Chondrocyte (in vitro differentiated cells): ENCODE measurements at regions not wholly inside any gene's neighbourhood (a gene's known extent, or its start where the extent isn't known, plus 50 kb on each side); places are given as distances from the start of the nearest gene placed in this dataset.

ENCODE experiments used
- DNase-seq: peaks from one replicate; pipeline ENCODE4 v3.0.0; 2021; ENCODE audit warnings: mixed read lengths, low spot score
- H3K27ac Mint-ChIP-seq: one replicate; pipeline ENCODE4 v1.8.0; 2021; ENCODE audit warnings: mild to moderate bottlenecking, moderate library complexity, mixed read lengths; ENCODE audit not compliant: unreplicated experiment
- H3K27me3 Mint-ChIP-seq: 2 replicates; pipeline ENCODE4 v1.8.0; 2021; ENCODE audit warnings: low read depth, mixed read lengths
- H3K36me3 Mint-ChIP-seq: 2 replicates; pipeline ENCODE4 v1.8.0; 2021; ENCODE audit warnings: low read depth, mixed read lengths
- H3K4me1 Mint-ChIP-seq: 2 replicates; pipeline ENCODE4 v1.8.0; 2021; ENCODE audit warnings: low read depth, mild to moderate bottlenecking, mixed read lengths
- H3K4me3 Mint-ChIP-seq: one replicate; pipeline ENCODE4 v1.8.0; 2021; ENCODE audit warnings: mild to moderate bottlenecking, moderate library complexity, mixed read lengths; ENCODE audit not compliant: unreplicated experiment
- H3K9me3 Mint-ChIP-seq: 2 replicates; pipeline ENCODE4 v1.8.0; 2021; ENCODE audit warnings: low read depth, mixed read lengths
- TF ChIP-seq, protein P1 (sequence below): fragments of 200-600 bp; sonication (generic); IDR thresholded peaks from 2 replicates; pipeline ENCODE4 v1.5.0; 2021; ENCODE audit warnings: antibody characterized with exemption, mild to moderate bottlenecking, moderate library complexity

DNA sequence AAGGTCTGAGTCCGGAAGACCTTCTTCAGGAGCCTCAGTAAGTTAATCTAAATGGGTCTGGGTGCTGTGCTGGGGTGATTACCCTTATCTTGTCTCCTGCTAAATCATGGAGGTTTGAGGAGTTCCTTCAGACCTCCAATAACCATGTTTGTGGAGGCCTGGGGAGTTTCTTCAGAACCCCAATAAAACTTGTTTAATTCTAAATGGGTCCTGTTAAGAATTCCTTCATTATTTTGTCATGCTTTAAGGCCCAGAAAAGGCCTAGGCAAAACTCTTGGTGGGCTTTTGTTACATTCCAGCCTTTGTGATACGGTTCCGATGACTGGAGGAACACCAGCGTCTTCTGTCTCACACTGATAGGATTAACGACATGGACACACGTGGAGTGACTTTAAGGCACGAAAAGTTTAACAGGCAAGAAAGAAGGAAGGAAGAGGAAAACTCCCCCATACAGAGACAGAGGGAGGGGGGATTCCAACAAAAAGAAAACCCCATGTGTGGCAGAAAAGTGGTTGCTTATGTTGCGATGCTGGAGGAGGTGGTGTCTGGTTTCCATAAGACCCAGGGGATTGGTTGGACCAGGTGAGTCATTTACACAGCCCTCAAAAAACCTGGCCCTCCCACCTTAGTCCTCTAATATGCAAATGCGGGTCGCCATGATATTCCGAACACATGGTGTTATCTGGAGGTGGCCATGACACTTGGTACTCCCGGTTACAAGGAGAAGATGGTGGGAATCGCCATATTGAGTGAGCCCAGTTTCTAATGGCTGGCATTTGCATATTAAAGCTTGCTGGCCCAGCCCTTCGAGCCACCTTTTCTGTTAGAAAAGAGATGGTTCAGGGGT lies 72.6 kb upstream of the MFGE8 start:
- no peaks in the 10 kb centered on the region for H3K9me3 Mint-ChIP-seq
- no peak overlapping the region for H3K27ac Mint-ChIP-seq
- no peaks in the 10 kb centered on the region for H3K27me3 Mint-ChIP-seq
- no peak for DNase-seq
- TF ChIP-seq, protein P1, sequence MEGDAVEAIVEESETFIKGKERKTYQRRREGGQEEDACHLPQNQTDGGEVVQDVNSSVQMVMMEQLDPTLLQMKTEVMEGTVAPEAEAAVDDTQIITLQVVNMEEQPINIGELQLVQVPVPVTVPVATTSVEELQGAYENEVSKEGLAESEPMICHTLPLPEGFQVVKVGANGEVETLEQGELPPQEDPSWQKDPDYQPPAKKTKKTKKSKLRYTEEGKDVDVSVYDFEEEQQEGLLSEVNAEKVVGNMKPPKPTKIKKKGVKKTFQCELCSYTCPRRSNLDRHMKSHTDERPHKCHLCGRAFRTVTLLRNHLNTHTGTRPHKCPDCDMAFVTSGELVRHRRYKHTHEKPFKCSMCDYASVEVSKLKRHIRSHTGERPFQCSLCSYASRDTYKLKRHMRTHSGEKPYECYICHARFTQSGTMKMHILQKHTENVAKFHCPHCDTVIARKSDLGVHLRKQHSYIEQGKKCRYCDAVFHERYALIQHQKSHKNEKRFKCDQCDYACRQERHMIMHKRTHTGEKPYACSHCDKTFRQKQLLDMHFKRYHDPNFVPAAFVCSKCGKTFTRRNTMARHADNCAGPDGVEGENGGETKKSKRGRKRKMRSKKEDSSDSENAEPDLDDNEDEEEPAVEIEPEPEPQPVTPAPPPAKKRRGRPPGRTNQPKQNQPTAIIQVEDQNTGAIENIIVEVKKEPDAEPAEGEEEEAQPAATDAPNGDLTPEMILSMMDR: no peak
- no peak overlapping the region for H3K4me3 Mint-ChIP-seq
- H3K4me1 Mint-ChIP-seq: peaks cover 45% of the 10 kb centered on the region
- no peaks in the 10 kb centered on the region for H3K36me3 Mint-ChIP-seq

DNA sequence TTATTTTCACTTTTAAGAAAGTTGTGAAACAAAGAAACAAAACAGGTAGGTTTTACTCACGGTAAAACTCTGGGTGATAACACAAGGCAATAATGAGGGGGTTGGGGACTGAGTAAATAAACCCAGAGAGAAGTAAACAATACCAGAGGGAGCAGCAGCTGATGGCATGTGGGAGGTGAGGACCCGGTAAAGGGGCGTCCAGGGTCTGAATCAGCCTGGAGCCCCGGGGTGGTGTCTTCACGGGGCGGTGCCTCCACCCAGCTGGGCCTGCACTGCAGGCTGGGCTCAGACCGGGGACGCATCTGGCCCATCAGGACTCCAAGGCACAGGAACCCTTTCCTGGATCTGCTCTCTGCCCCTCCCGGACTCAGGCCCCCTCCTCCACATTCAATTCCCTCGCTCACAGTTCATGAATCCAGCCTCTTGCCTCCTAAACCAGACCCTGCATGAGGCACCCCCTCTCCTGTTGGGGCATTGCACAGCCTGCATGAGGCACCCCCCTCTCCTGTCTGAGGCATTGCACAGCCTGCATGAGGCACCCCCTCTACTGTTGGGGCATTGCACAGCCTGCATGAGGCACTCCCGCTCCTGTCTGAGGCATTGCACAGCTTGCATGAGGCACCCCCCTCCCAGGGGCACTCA lies 73.9 kb upstream of the MFGE8 start:
- Mint-ChIP-seq H3K27me3 (no peaks in the 10 kb centered on the region), H3K27ac (no peak overlapping the region), H3K36me3 (no peaks in the 10 kb centered on the region), H3K4me3 (no peak overlapping the region), H3K4me1 (peaks cover 38% of the 10 kb centered on the region), H3K9me3 (no peaks in the 10 kb centered on the region)
- TF ChIP-seq, protein P1: no peak
- DNase-seq: no peak

DNA sequence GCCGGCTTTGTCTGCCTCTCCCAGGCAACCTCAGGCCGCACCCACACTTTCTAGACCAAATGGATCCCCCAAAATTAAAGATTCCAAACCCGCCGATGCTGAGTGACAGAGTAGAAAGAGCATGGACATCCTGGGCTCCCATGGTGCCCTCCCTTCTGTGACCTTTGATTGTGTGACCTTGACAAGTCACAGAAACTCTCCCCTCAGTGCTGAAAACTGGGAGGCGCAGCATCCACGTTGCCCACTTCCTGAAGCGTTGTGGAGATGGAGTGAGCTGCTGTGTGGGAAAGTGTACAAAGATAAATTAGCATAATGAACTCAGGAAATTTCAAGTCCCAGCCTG lies 74.4 kb upstream of the MFGE8 start:
- H3K27ac Mint-ChIP-seq: no peak overlapping the region
- H3K4me1 Mint-ChIP-seq: peaks cover 33% of the 10 kb centered on the region
- H3K9me3 Mint-ChIP-seq: no peaks in the 10 kb centered on the region

DNA sequence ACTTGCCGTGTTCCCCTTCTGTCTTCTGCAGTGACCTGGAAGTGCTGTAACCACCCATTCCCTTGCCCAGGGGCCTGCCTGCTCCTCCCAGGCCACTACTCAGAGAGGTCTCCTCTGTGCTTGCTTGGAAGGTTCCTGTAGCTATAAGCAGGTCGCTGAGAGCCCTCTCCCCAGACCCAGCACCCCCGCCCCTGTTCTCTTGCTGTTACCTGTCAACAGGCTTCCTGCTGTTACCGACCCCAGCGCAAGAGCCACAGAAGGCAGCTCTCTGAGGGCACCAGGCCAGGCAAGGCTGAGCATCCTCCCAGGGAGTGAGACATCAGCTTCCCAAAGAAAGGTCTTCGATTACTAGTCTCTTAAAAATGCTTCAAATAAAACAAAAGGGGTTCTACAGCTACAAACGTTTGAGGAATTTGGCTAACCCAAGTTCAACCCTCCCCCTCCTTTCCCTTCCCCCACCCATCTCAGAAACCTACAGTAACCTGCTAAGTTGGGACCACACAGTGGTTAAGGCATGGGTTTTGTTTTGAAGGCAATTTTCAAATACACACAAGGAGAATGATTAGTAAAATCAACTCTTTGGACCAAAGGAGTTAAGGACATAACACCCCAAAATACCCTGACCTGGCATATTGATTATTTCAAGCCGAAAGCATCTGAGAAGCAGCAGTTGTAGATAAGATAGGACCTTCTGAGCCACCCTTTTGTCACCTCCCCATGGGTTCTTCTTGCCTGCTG lies 74.9 kb upstream of the MFGE8 start:
- TF ChIP-seq, protein P1: no peak
- Mint-ChIP-seq H3K4me1 (peaks cover 28% of the 10 kb centered on the region), H3K27me3 (no peaks in the 10 kb centered on the region), H3K4me3 (no peak overlapping the region), H3K27ac (no peak overlapping the region), H3K36me3 (no peaks in the 10 kb centered on the region), H3K9me3 (no peaks in the 10 kb centered on the region)
- no peak for DNase-seq

More for the DNA sequence above, 74.4 kb upstream of the MFGE8 start:
- DNase-seq: no peak
- Mint-ChIP-seq H3K4me3 (no peak overlapping the region), H3K36me3 (no peaks in the 10 kb centered on the region), H3K27me3 (no peaks in the 10 kb centered on the region)
- TF ChIP-seq, protein P1: no peak

DNA sequence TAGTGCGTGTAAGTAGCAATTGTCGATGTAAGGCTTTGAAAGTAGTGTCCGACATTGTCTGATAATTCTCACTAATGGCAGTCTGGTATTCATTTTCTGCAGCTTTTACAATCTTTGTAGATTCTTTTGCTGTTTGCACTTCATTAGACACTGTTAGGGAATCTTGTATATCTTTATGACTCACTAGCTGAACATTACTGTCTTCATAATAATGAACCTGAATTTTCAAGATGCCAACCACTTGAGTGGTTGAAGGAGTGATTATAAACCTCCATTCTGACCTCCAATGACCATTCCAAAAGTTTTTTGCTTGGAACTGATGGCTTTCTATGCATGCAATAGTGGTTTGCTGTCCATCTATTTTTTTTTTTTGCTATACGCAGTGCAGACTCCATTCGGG lies 76.4 kb upstream of the MFGE8 start:
- TF ChIP-seq, protein P1: no peak
- Mint-ChIP-seq H3K36me3 (no peaks in the 10 kb centered on the region), H3K9me3 (no peaks in the 10 kb centered on the region), H3K4me3 (no peak overlapping the region), H3K27me3 (no peaks in the 10 kb centered on the region), H3K27ac (no peak overlapping the region), H3K4me1 (peaks cover 26% of the 10 kb centered on the region)
- no peak for DNase-seq
